Aorta (tissue), 5 donors: ENCODE measurements at regions not wholly inside any gene's neighbourhood (a gene's known extent, or its start where the extent isn't known, plus 50 kb on each side); places are given as distances from the start of the nearest gene placed in this dataset.
"Not testable (repeated sequence)": the region's sequence is repeated elsewhere in the genome, so short reads cannot be mapped to it uniquely, and the experiment has no call there.

Experiments
- ATAC-seq: fragments of 200-7000 bp; cut with Tn5 transposase; one replicate; pipeline ENCODE4 v1.9.1; 2022; ENCODE audit warnings: moderate library complexity; ENCODE audit not compliant: low FRiP score
- DNase-seq, 2 donors: peaks; one replicate each; pipeline ENCODE4 v3.0.0-alpha.2; 2020
- H3K27ac ChIP-seq, 2 donors: one replicate each; pipeline ENCODE4 v1.5.1; 2013; ENCODE audit warnings: low read length in 2 of 2, mild to moderate bottlenecking in 2 of 2, moderate library complexity in 2 of 2, control low read depth in 1 of 2, inconsistent platforms in 1 of 2, low read depth in 1 of 2
- H3K27me3 ChIP-seq, 2 donors: one replicate each; pipeline ENCODE4 v1.6.1; 2013; ENCODE audit warnings: control low read depth in 1 of 2, low read length in 1 of 2, mild to moderate bottlenecking in 1 of 2, moderate library complexity in 1 of 2; ENCODE audit not compliant: insufficient read depth in 2 of 2, control insufficient read depth in 1 of 2
- H3K36me3 ChIP-seq, 2 donors: one replicate each; pipeline ENCODE4 v1.6.1; 2013; ENCODE audit warnings: control low read depth in 1 of 2, low read length in 1 of 2, mild to moderate bottlenecking in 1 of 2; ENCODE audit not compliant: insufficient read depth in 2 of 2, control insufficient read depth in 1 of 2
- H3K4me1 ChIP-seq, 2 donors: one replicate each; pipeline ENCODE4 v1.6.1; 2013; ENCODE audit warnings: low read length in 2 of 2, control low read depth in 1 of 2, mild to moderate bottlenecking in 1 of 2, moderate library complexity in 1 of 2; ENCODE audit not compliant: insufficient read depth in 2 of 2, control insufficient read depth in 1 of 2
- H3K4me3 ChIP-seq, 2 donors: one replicate each; pipeline ENCODE4 v1.5.1; 2013; ENCODE audit warnings: low read length in 2 of 2, control low read depth in 1 of 2, mild to moderate bottlenecking in 1 of 2
- H3K9me3 ChIP-seq: one replicate; pipeline ENCODE4 v1.6.1; 2013; ENCODE audit warnings: mild to moderate bottlenecking, low read length; ENCODE audit not compliant: control insufficient read depth
- WGBS, 2 donors: extraction: QIAGEN DNeasy Blood & Tissue Kit; methylation state at CpG; one replicate each; pipeline ENCODE4 v1.1.7; 2013; 5-methylcytosine and 5-hydroxymethylcytosine counted together
- intact Hi-C, 2 donors: fragments of 100-400 bp; cut with DNase I; formaldehyde crosslinking; loops; one replicate each; pipeline versions ENCODE4 v1.14.2 to v1.15.0; 2022
- donor health status: healthy with polysubstance abuse.
- donor health status: Bipolar disorder and iron deficiency.
- donor health status: DM: no; HTN: no; CAD: no.
- donor health status: DM: no; HTN: no; CAD: no.
- donor health status: DM: yes; HTN: yes; CAD: no.

- no peak for ATAC-seq
- intact Hi-C loops = no loop called here
Measured at GRCh38 chr4:32917586-32917985, 2197.4 kb downstream of the PCDH7 start.

DNA sequence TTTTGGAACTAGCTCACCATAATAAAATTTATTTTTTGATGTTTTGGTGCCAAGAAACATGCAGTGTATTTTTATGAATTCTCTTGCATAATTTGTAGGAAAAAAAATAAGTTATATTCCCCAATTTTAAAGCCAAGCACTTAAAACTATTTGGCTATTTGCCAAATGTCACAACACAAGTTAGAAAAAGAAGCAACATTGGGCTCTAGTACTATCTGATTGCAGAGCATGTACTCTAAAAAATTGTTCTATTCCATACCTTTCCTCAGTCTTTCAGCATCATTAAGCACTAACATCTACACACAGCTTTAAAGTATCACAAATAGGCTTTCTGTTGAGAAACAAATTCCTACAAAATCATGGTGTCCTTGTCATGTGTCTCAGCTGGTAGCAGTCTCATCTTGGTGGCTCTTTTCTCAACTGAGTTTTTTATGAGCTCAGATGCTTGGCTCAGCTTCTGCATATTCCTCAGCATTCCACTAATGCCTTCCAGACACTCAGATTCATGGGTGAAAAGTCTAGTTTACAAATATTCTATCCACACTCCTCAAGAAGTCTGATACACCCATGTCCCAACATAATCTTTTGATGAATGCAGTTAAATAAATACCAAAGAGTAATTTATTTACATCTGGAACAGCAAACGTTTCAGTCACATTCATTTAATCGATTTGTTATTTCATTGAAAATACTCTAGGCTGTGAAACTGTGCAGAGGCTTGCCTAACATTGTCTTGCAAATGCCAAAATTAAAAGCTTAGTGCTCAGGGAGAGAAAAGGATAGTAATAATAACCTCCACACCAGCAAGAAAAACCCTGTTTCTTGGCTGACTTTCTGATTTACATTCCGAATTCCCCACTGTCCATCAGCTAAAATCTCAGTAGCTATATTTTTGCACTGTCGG lies 2209.9 kb downstream of the PCDH7 start:
- no peaks in the 10 kb centered on the region for H3K36me3 ChIP-seq
- no peak overlapping the region for H3K4me3 ChIP-seq
- no peaks in the 10 kb centered on the region for H3K9me3 ChIP-seq
- no peaks in the 10 kb centered on the region for H3K27me3 ChIP-seq
- 8 to 15% methylated on average over 4 of the region's 4 CpGs for whole genome bisulfite sequencing, 2 donors
- H3K4me1 ChIP-seq = no peaks in the 10 kb centered on the region
- intact Hi-C loops = no loop called here
- H3K27ac ChIP-seq = no peak overlapping the region
- ATAC-seq (peak; percentile 46), DNase-seq (no peak)

More at GRCh38 chr4:32917586-32917985, 2197.4 kb downstream of the PCDH7 start:
- Histone ChIP-seq H3K27me3 (no peaks in the 10 kb centered on the region), H3K27ac (no peak overlapping the region), H3K9me3 (no peaks in the 10 kb centered on the region), H3K4me3 (no peak overlapping the region), H3K36me3 (no peaks in the 10 kb centered on the region), H3K4me1 (no peaks in the 10 kb centered on the region)
- no peak for DNase-seq

DNA sequence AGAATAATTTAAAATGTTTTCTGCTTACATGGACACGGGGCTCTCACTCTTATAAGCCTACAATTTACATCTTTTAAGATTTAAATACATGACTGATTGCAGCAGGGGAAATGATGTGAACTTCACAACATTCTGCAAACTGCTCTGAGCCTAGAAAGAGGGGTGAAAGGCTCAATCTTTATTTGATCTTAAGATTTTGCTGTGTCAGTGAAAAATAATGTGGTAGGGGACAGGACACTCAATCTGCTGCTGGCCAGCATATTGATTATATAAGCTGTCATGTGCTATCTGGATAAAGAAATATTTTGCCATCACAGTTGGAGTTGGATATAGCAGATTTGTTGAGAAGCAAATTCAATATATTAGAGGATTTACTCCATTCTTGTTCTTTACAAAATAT lies 2210.5 kb downstream of the PCDH7 start:
- ATAC-seq (no peak), DNase-seq (no peak)
- Histone ChIP-seq H3K4me3 (no peak overlapping the region), H3K9me3 (no peaks in the 10 kb centered on the region), H3K36me3 (no peaks in the 10 kb centered on the region), H3K4me1 (no peaks in the 10 kb centered on the region), H3K27me3 (no peaks in the 10 kb centered on the region), H3K27ac (no peak overlapping the region)
- WGBS, 2 donors = 7 to 15% methylated on average over 1 of the region's 1 CpG
- intact Hi-C loops = no loop called here

- intact Hi-C loops = no loop called here
- Histone ChIP-seq H3K27me3 (no peaks in the 10 kb centered on the region), H3K4me3 (no peak overlapping the region), H3K36me3 (no peaks in the 10 kb centered on the region), H3K9me3 (no peaks in the 10 kb centered on the region), H3K27ac (no peak overlapping the region), H3K4me1 (no peaks in the 10 kb centered on the region)
- no peak for ATAC-seq
- no peak for DNase-seq
- WGBS, 2 donors = 22 to 42% methylated on average over 3 of the region's 3 CpGs
Measured at GRCh38 chr4:32931475-32931874, 2211.3 kb downstream of the PCDH7 start.

DNA sequence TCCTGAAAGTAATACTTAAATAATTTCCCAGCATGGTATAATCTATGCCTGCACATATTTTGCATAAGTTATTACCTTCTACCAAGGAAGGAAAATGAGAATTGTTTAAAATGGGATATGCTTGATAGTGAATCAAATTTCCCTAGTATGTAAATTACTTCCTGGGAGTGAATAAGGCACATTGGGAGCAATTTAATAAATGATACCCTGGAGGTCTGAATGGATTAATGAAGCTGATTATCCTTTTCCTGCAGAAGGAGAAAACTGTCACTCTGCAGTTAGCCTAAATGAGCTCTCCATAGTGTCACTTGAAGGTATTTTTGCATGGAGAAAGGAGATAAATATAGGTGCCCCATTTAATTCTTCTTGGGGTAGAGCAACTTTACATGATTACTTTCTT lies 2212.0 kb downstream of the PCDH7 start:
- H3K9me3 ChIP-seq = no peaks in the 10 kb centered on the region
- H3K27ac ChIP-seq = no peak overlapping the region
- no peaks in the 10 kb centered on the region for H3K36me3 ChIP-seq
- no peak for DNase-seq
- H3K4me3 ChIP-seq = no peak overlapping the region
- no peaks in the 10 kb centered on the region for H3K4me1 ChIP-seq
- no peaks in the 10 kb centered on the region for H3K27me3 ChIP-seq
- intact Hi-C loops = no loop called here
- ATAC-seq = no peak

DNA sequence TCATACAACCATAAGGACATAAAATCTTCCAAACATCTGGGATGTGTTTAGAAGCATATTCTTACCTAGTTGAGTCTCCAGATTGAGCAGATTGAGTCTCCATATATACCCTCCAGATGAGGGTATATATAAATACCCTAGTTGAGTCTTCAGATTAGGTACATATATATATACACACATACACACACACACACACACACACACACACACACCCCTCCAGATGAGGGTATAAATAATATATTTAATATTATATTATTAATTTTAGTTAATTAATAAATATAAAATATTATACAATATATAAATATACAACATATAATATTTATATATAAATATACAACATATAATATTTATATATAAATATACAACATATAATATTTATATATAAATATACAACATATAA lies 2219.1 kb downstream of the PCDH7 start:
- intact Hi-C loops, ATAC-seq, H3K4me1 ChIP-seq, H3K9me3 ChIP-seq, H3K27ac ChIP-seq, H3K4me3 ChIP-seq, H3K27me3 ChIP-seq, DNase-seq, H3K36me3 ChIP-seq: not testable (repeated sequence)

- no peak overlapping the region for H3K4me3 ChIP-seq
- no peaks in the 10 kb centered on the region for H3K9me3 ChIP-seq
- ATAC-seq (no peak), DNase-seq (no peak)
- intact Hi-C loops = no loop called here
- no peaks in the 10 kb centered on the region for H3K36me3 ChIP-seq
- WGBS, 2 donors = 87 to 91% methylated on average over 3 of the region's 3 CpGs
- H3K27me3 ChIP-seq = no peaks in the 10 kb centered on the region
- no peak overlapping the region for H3K27ac ChIP-seq
- H3K4me1 ChIP-seq = no peaks in the 10 kb centered on the region
Measured at GRCh38 chr4:32950866-32951265, 2230.7 kb downstream of the PCDH7 start.

GRCh38 chr4:32958586-32958985 lies 2238.4 kb downstream of the PCDH7 start:
- ATAC-seq (no peak), DNase-seq (no peak)
- Histone ChIP-seq H3K9me3 (no peaks in the 10 kb centered on the region), H3K27ac (no peak overlapping the region), H3K36me3 (no peaks in the 10 kb centered on the region), H3K27me3 (no peaks in the 10 kb centered on the region), H3K4me3 (no peak overlapping the region), H3K4me1 (no peaks in the 10 kb centered on the region)
- intact Hi-C loops = no loop called here
- WGBS, 2 donors = 61 to 70% methylated on average over 2 of the region's 2 CpGs

DNA sequence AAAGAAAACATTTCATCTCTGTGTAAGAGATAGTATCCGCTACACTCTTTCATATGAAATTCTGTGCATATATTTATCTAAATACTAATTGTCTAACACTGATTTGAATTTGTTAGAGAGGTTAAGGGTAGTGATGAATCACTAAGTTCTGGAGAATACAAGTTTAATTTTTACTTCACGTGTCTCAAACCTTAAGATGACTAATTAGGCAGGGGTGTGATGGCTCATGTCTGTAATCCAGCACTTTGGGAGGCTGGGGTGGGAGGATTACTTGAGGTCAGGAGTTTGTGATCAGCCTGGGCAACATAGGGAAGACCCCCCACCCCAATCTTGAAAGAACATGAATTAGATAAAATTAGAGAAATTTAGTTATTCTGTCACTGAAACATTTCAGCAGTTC lies 2241.9 kb downstream of the PCDH7 start:
- H3K27me3 ChIP-seq = no peaks in the 10 kb centered on the region
- no peak overlapping the region for H3K4me3 ChIP-seq
- 76 to 78% methylated on average over 2 of the region's 2 CpGs for WGBS, 2 donors
- H3K4me1 ChIP-seq = no peaks in the 10 kb centered on the region
- H3K36me3 ChIP-seq = no peaks in the 10 kb centered on the region
- intact Hi-C loops = no loop called here
- ATAC-seq (no peak), DNase-seq (no peak)
- H3K9me3 ChIP-seq = no peaks in the 10 kb centered on the region
- H3K27ac ChIP-seq = no peak overlapping the region
